ENCODE measurements at regions not wholly inside any gene's neighbourhood (a gene's known extent, or its start where the extent isn't known, plus 50 kb on each side); places are given as distances from the start of the nearest gene placed in this dataset.

GRCh38 chr1:199735660-199736059 lies 291.9 kb upstream of the NR5A2 start:
- TF ChIP-seq CTCF (IDR thresholded peaks at IDR 0.05) (no peak), POLR2AphosphoS5 (IDR thresholded peaks at IDR 0.05; ENCODE audit: low read depth, low read length) (no peak), REST (IDR thresholded peaks at IDR 0.05; ENCODE audit: insufficient read depth in 1 of 2, low read depth in 2 of 2, low read length in 1 of 2) (no peak), TCF7L2 (IDR thresholded peaks at IDR 0.05; ENCODE audit: low read depth, low read length) (no peak), SIN3A (IDR thresholded peaks at IDR 0.05; ENCODE audit: borderline replicate concordance, insufficient read depth, low read depth, low read length) (no peak)
